HL-60 (cell line): ENCODE measurements at regions not wholly inside any gene's neighbourhood (a gene's known extent, or its start where the extent isn't known, plus 50 kb on each side); places are given as distances from the start of the nearest gene placed in this dataset.

Source experiments
- DNase-seq, 2 experiments: peaks; one replicate each; pipeline ENCODE4 v3.0.0-alpha.2; 2010 to 2020; ENCODE audit warnings: low read depth in 1 of 2, low spot score in 1 of 2
- H3K27ac ChIP-seq: fragments of 250-450 bp; sonication (Bioruptor Pico); replicated peaks from 2 replicates; pipeline ENCODE4 v1.5.1; 2020; ENCODE audit warnings: mild to moderate bottlenecking, moderate library complexity
- H3K27me3 ChIP-seq: fragments of 250-450 bp; sonication (Bioruptor Pico); 2 replicates; pipeline ENCODE4 v1.5.1; 2021; ENCODE audit warnings: mild to moderate bottlenecking, moderate library complexity; ENCODE audit not compliant: insufficient read depth, poor library complexity, severe bottlenecking
- H3K4me3 ChIP-seq: replicated peaks from 2 replicates; pipeline ENCODE4 v1.5.1; 2011; ENCODE audit warnings: mild to moderate bottlenecking, control low read depth, low read length; ENCODE audit not compliant: insufficient read depth
- CTCF ChIP-seq: IDR thresholded peaks from one replicate; pipeline ENCODE4 v1.5.1; 2011; ENCODE audit warnings: low read length, control low read depth, inconsistent platforms; ENCODE audit not compliant: insufficient read depth
- GABPA ChIP-seq: IDR thresholded peaks from 2 replicates; pipeline ENCODE4 v1.6.1; 2012; ENCODE audit warnings: low read depth
- POLR2AphosphoS5 ChIP-seq: IDR thresholded peaks from 2 replicates; pipeline ENCODE4 v1.6.1; 2012; ENCODE audit warnings: low read depth
- REST ChIP-seq: IDR thresholded peaks from 2 replicates; pipeline ENCODE4 v1.6.1; 2012; ENCODE audit warnings: low read depth; ENCODE audit not compliant: insufficient replicate concordance
- SPI1 ChIP-seq: IDR thresholded peaks from 2 replicates; pipeline ENCODE4 v1.6.1; 2012; ENCODE audit warnings: low read depth, mild to moderate bottlenecking, borderline replicate concordance

DNA sequence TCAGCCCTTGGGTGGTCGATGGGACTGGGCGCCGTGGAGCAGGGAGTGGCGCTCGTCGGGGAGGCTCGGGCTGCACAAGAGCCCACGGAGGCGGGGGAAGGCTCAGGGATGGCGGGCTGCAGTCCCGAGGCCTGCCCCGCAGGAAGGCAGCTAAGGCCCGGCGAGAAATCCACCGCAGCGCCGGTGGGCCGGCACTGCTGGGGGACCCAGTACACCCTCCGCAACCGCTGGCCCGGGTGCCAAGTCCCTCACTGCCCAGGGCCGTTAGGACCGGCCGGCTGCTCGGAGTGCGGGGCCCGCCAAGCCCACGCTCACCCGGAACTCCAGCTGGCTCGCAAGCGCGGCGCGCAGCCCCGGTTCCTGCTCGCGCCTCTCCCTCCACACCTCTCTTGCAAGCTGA lies 138.4 kb downstream of the BAMBI start:
- TF ChIP-seq CTCF (no peak), GABPA (no peak), SPI1 (no peak), POLR2AphosphoS5 (no peak), REST (no peak)
- no peaks in the 10 kb centered on the region for H3K27me3 ChIP-seq
- no peak for DNase-seq
- H3K4me3 ChIP-seq: no peak overlapping the region
- H3K27ac ChIP-seq: no peak overlapping the region

GRCh38 chr10:28822719-28823464 lies 145.6 kb downstream of the BAMBI start:
- no peaks in the 10 kb centered on the region for H3K27me3 ChIP-seq
- H3K27ac ChIP-seq: no peak overlapping the region
- no peak for DNase-seq
- no peak overlapping the region for H3K4me3 ChIP-seq
- TF ChIP-seq REST (no peak), CTCF (no peak), POLR2AphosphoS5 (no peak), GABPA (no peak), SPI1 (no peak)

- Histone ChIP-seq H3K27ac (no peak overlapping the region), H3K27me3 (no peaks in the 10 kb centered on the region), H3K4me3 (no peak overlapping the region)
- no peak for TF ChIP-seq POLR2AphosphoS5
- TF ChIP-seq REST: no peak
- TF ChIP-seq CTCF: no peak
- no peak for TF ChIP-seq GABPA
- TF ChIP-seq SPI1: no peak
- no peak for DNase-seq
These were observed 146.3 kb downstream of the BAMBI start for GRCh38 chr10:28823501-28824075.
